ENCODE measurements at regions not wholly inside any gene's neighbourhood (a gene's known extent, or its start where the extent isn't known, plus 50 kb on each side); places are given as distances from the start of the nearest gene placed in this dataset.

- Histone ChIP-seq H3K4me3 (ENCODE audit: low read depth in 1 of 3, low read length in 3 of 3) (no peak overlapping the region), H3K36me3 (ENCODE audit: control insufficient read depth in 4 of 4, insufficient read depth in 3 of 4, low read depth in 1 of 4, low read length in 3 of 4) (no peaks in the 10 kb centered on the region), H3K27me3 (ENCODE audit: control insufficient read depth in 4 of 4, insufficient read depth in 4 of 4, low read length in 3 of 4) (no peaks in the 10 kb centered on the region), H3K27ac (ENCODE audit: low read depth in 1 of 2, low read length in 2 of 2) (no peak overlapping the region), H3K4me1 (ENCODE audit: control insufficient read depth in 4 of 4, insufficient read depth in 4 of 4, low read length in 3 of 4) (no peaks in the 10 kb centered on the region), H3K9me3 (ENCODE audit: control insufficient read depth in 4 of 4, low read length in 3 of 4) (no peaks in the 10 kb centered on the region), H3K9ac (ENCODE audit: low read depth in 1 of 2, low read length in 2 of 2) (no peak overlapping the region)
- TF ChIP-seq CTCF (IDR thresholded peaks at IDR 0.05; ENCODE audit: low read depth, low read length, missing input control) (no peak), MAX (IDR thresholded peaks at IDR 0.05) (no peak), REST (IDR thresholded peaks at IDR 0.05) (no peak), JUND (IDR thresholded peaks at IDR 0.05) (no peak), NR2F2 (IDR thresholded peaks at IDR 0.05) (no peak), ATF3 (IDR thresholded peaks at IDR 0.05) (no peak), SP1 (IDR thresholded peaks at IDR 0.05) (no peak), FOXA2 (IDR thresholded peaks at IDR 0.05) (no peak), HNF4G (IDR thresholded peaks at IDR 0.05) (no peak), YY1 (IDR thresholded peaks at IDR 0.05) (no peak), HNF4A (conservative IDR thresholded peaks at IDR 0.05) (no peak), FOXA1 (IDR thresholded peaks at IDR 0.05) (no peak), GABPA (IDR thresholded peaks at IDR 0.05 in 1 of 2, conservative IDR thresholded peaks at IDR 0.05 in 1 of 2) (no peak)
- 52% methylated on average over 2 of the region's 2 CpGs for WGBS
- DNase-seq (ENCODE audit: low spot score), result no peak
Measured at GRCh38 chr14:87121716-87122115, 871.3 kb downstream of the GALC start.

GRCh38 chr14:87115234-87115633 lies 877.7 kb downstream of the GALC start:
- Histone ChIP-seq H3K27ac (ENCODE audit: low read depth in 1 of 2, low read length in 2 of 2) (no peak overlapping the region), H3K36me3 (ENCODE audit: control insufficient read depth in 4 of 4, insufficient read depth in 3 of 4, low read depth in 1 of 4, low read length in 3 of 4) (no peaks in the 10 kb centered on the region), H3K4me3 (ENCODE audit: low read depth in 1 of 3, low read length in 3 of 3) (no peak overlapping the region), H3K9me3 (ENCODE audit: control insufficient read depth in 4 of 4, low read length in 3 of 4) (no peaks in the 10 kb centered on the region), H3K9ac (ENCODE audit: low read depth in 1 of 2, low read length in 2 of 2) (no peak overlapping the region), H3K4me1 (ENCODE audit: control insufficient read depth in 4 of 4, insufficient read depth in 4 of 4, low read length in 3 of 4) (no peaks in the 10 kb centered on the region), H3K27me3 (ENCODE audit: control insufficient read depth in 4 of 4, insufficient read depth in 4 of 4, low read length in 3 of 4) (no peaks in the 10 kb centered on the region)
- TF ChIP-seq REST (IDR thresholded peaks at IDR 0.05) (no peak), YY1 (IDR thresholded peaks at IDR 0.05) (no peak), ATF3 (IDR thresholded peaks at IDR 0.05) (no peak), FOXA2 (IDR thresholded peaks at IDR 0.05) (no peak), TAF1 (conservative IDR thresholded peaks at IDR 0.05) (no peak), RAD21 (IDR thresholded peaks at IDR 0.05) (no peak)
- DNase-seq (ENCODE audit: low spot score), result no peak
- WGBS, result 21% methylated on average over 1 of the region's 1 CpG
